ENCODE measurements at regions not wholly inside any gene's neighbourhood (a gene's known extent, or its start where the extent isn't known, plus 50 kb on each side); places are given as distances from the start of the nearest gene placed in this dataset.

DNA sequence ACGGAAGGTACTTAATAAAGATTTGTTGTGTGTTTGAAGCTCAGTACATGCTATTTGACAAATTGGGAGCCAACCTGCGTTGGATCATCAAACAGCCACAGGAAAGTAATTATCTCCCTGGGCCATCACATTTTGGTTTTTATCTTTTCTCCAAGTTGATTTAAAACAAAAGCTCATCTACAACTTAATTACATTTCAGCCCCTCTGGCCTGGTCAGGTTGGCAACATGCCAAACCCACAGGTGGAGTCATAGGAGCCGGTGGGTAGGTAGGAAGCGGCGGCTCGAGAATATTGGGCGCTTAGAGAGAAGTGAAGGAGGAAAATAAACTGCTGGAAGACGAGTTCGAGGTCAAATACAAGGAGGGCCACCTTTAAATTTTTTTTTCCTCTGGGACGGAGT, 64.9 kb upstream of the FANCC start:
- TF ChIP-seq, protein P1, sequence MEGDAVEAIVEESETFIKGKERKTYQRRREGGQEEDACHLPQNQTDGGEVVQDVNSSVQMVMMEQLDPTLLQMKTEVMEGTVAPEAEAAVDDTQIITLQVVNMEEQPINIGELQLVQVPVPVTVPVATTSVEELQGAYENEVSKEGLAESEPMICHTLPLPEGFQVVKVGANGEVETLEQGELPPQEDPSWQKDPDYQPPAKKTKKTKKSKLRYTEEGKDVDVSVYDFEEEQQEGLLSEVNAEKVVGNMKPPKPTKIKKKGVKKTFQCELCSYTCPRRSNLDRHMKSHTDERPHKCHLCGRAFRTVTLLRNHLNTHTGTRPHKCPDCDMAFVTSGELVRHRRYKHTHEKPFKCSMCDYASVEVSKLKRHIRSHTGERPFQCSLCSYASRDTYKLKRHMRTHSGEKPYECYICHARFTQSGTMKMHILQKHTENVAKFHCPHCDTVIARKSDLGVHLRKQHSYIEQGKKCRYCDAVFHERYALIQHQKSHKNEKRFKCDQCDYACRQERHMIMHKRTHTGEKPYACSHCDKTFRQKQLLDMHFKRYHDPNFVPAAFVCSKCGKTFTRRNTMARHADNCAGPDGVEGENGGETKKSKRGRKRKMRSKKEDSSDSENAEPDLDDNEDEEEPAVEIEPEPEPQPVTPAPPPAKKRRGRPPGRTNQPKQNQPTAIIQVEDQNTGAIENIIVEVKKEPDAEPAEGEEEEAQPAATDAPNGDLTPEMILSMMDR (IDR thresholded peaks at IDR 0.05): no peak
- no peak for TF ChIP-seq POLR2AphosphoS5 (IDR thresholded peaks at IDR 0.05)

Data from transverse colon (tissue), 4 donors.